Sigmoid colon (tissue), 6 donors: ENCODE measurements at regions not wholly inside any gene's neighbourhood (a gene's known extent, or its start where the extent isn't known, plus 50 kb on each side); places are given as distances from the start of the nearest gene placed in this dataset.

Experiments used
- DNase-seq: peaks from one replicate; pipeline ENCODE4 v3.0.0-alpha.2; 2019
- H3K27ac ChIP-seq, 4 donors: fragments of 200-600 bp; sonication (generic); one replicate each; pipeline ENCODE4 v1.5.1; 2016 to 2019; ENCODE audit warnings: mild to moderate bottlenecking in 1 of 4
- H3K27me3 ChIP-seq, 3 donors: fragments of 200-600 bp; sonication (generic); one replicate each; pipeline ENCODE4 v1.5.1; 2019; ENCODE audit warnings: mild to moderate bottlenecking in 1 of 3
- H3K36me3 ChIP-seq, 4 donors: fragments of 200-600 bp; sonication (generic); one replicate each; pipeline ENCODE4 v1.5.1; 2016 to 2019
- H3K4me1 ChIP-seq, 4 donors: fragments of 200-600 bp; sonication (generic); one replicate each; pipeline ENCODE4 v1.5.1; 2017 to 2019
- H3K4me3 ChIP-seq, 4 donors: fragments of 200-600 bp; sonication (generic); one replicate each; pipeline ENCODE4 v1.5.1; 2017 to 2019; ENCODE audit warnings: mild to moderate bottlenecking in 2 of 4, moderate library complexity in 1 of 4
- H3K9me3 ChIP-seq, 4 donors: fragments of 200-600 bp in 3 of 4; sonication (generic) in 3 of 4; one replicate each; pipeline versions ENCODE4 v1.5.1 to v1.6.1; 2013 to 2019
- CTCF ChIP-seq, 4 experiments: fragments of 450-650 bp in 3 of 4; fragments of 200-600 bp in 1 of 4; IDR thresholded peaks; one replicate each; pipeline ENCODE4 v1.5.1; 2016 to 2019; ENCODE audit warnings: antibody characterized with exemption in 4 of 4, mild to moderate bottlenecking in 3 of 4, moderate library complexity in 2 of 4
- EP300 ChIP-seq, 4 donors: sonication (generic); formaldehyde crosslinking; IDR thresholded peaks; one replicate each; pipeline ENCODE4 v1.6.1; 2017; ENCODE audit warnings: antibody characterized with exemption in 4 of 4
- POLR2A ChIP-seq, 2 donors: fragments of 450-650 bp; IDR thresholded peaks; one replicate each; pipeline ENCODE4 v1.6.1; 2016; ENCODE audit warnings: antibody characterized with exemption in 2 of 2, mild to moderate bottlenecking in 2 of 2, moderate library complexity in 2 of 2
- POLR2AphosphoS5 ChIP-seq, 4 donors: sonication (generic); formaldehyde crosslinking; IDR thresholded peaks; one replicate each; pipeline ENCODE4 v1.6.1; 2017; ENCODE audit warnings: antibody characterized with exemption in 4 of 4
- WGBS, 2 donors: extraction: QIAGEN DNeasy Blood & Tissue Kit; methylation state at CpG; one replicate each; pipeline ENCODE4 v1.1.7; 2013; 5-methylcytosine and 5-hydroxymethylcytosine counted together
- intact Hi-C: fragments of 100-400 bp; cut with DNase I; formaldehyde crosslinking; loops from one replicate; pipeline ENCODE4 v1.15.1; 2023
- donor health status: healthy with polysubstance abuse.
- donor health status: healthy.

DNA sequence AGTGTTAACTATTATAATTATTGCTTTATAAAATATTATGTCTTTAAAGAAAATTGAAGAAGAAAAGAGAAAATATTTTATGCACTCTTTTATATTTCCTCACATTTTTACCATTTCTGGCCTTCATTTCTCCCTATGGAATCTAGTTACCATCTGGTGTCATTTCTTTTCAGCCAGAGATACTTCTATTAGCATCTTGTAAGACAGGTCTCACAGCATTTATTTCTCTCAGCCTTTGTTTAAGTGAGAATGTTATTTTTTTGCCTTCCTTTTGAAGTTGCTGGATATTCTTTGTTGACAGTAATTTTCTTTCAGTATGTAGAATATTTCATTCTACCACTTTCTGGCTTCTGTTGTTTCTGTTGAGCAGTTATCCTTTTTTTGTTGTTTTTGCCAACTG lies 652.1 kb upstream of the CITED2 start:
- H3K27ac ChIP-seq, result no peak overlapping the region
- H3K4me3 ChIP-seq, result no peak overlapping the region
- H3K27me3 ChIP-seq, result no peaks in the 10 kb centered on the region
- intact Hi-C loops, result no loop called here
- no peak for TF ChIP-seq POLR2A (IDR thresholded peaks at IDR 0.05)
- TF ChIP-seq EP300 (IDR thresholded peaks at IDR 0.05), result no peak
- TF ChIP-seq POLR2AphosphoS5 (IDR thresholded peaks at IDR 0.05), result no peak
- H3K36me3 ChIP-seq, result no peaks in the 10 kb centered on the region
- H3K9me3 ChIP-seq, result no peaks in the 10 kb centered on the region
- H3K4me1 ChIP-seq, result peaks cover 0 to 8% (median 2%) of the 10 kb centered on the region in 4 donors
- DNase-seq, result no peak

- no peak for TF ChIP-seq POLR2A (IDR thresholded peaks at IDR 0.05)
- no peak for TF ChIP-seq CTCF (IDR thresholded peaks at IDR 0.05)
- no peak for TF ChIP-seq EP300 (IDR thresholded peaks at IDR 0.05)
- TF ChIP-seq POLR2AphosphoS5 (IDR thresholded peaks at IDR 0.05), result no peak
- WGBS, 2 donors, result 94 to 95% methylated on average over 1 of the region's 1 CpG
- Histone ChIP-seq H3K4me1 (peaks cover 0 to 8% (median 2%) of the 10 kb centered on the region in 4 donors), H3K9me3 (peaks cover 0 to 3% (median 0%) of the 10 kb centered on the region in 4 donors), H3K27me3 (no peaks in the 10 kb centered on the region), H3K36me3 (no peaks in the 10 kb centered on the region), H3K27ac (no peak overlapping the region), H3K4me3 (no peak overlapping the region)
- no peak for DNase-seq
- intact Hi-C loops, result no loop called here
Observed at GRCh38 chr6:140025171-140025570, 650.7 kb upstream of the CITED2 start.

GRCh38 chr6:140020207-140020791 lies 645.9 kb upstream of the CITED2 start:
- peaks cover 0 to 5% (median 0%) of the 10 kb centered on the region in 4 donors for H3K4me1 ChIP-seq
- H3K9me3 ChIP-seq, result peaks cover 0 to 9% (median 1%) of the 10 kb centered on the region in 4 donors
- H3K27ac ChIP-seq, result no peak overlapping the region
- intact Hi-C loops, result no loop called here
- H3K27me3 ChIP-seq, result no peaks in the 10 kb centered on the region
- TF ChIP-seq CTCF (IDR thresholded peaks at IDR 0.05) (no peak), POLR2AphosphoS5 (IDR thresholded peaks at IDR 0.05) (no peak), POLR2A (IDR thresholded peaks at IDR 0.05) (no peak), EP300 (IDR thresholded peaks at IDR 0.05) (no peak)
- H3K36me3 ChIP-seq, result no peaks in the 10 kb centered on the region
- H3K4me3 ChIP-seq, result no peak overlapping the region
- WGBS, 2 donors, result 91 to 92% methylated on average over 2 of the region's 2 CpGs
- DNase-seq, result no peak

GRCh38 chr6:140018588-140018987 lies 644.1 kb upstream of the CITED2 start:
- H3K36me3 ChIP-seq, result no peaks in the 10 kb centered on the region
- no peak for DNase-seq
- WGBS, 2 donors, result 41 to 65% methylated on average over 1 of the region's 1 CpG
- TF ChIP-seq POLR2AphosphoS5 (IDR thresholded peaks at IDR 0.05) (no peak), POLR2A (IDR thresholded peaks at IDR 0.05) (no peak), EP300 (IDR thresholded peaks at IDR 0.05) (no peak), CTCF (IDR thresholded peaks at IDR 0.05) (no peak)
- H3K27ac ChIP-seq, result no peak overlapping the region
- H3K27me3 ChIP-seq, result no peaks in the 10 kb centered on the region
- peaks cover 0 to 9% (median 1%) of the 10 kb centered on the region in 4 donors for H3K9me3 ChIP-seq
- H3K4me3 ChIP-seq, result no peak overlapping the region
- peaks cover 0 to 5% (median 0%) of the 10 kb centered on the region in 4 donors for H3K4me1 ChIP-seq
- intact Hi-C loops, result no loop called here

DNA sequence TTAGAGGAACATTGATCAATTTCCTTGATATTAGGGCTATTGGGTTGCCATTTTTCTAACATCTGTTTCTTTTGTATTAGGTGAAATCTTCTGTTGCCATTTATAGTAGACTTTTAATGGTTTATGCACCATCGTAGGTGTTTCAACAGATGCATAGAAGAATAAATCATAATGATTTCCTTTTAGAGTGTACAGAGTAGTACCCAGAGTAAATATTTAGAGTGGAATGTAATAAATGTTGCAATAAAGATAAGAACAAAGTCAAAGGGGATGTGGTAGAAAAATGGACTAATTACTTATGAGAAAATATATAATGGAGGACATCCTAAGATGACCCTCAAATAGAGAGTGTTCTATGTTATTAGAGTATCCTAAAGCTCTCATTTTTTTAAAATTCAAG lies 643.0 kb upstream of the CITED2 start:
- Histone ChIP-seq H3K4me1 (peaks cover 0 to 5% (median 0%) of the 10 kb centered on the region in 4 donors), H3K27ac (no peak overlapping the region), H3K36me3 (no peaks in the 10 kb centered on the region), H3K27me3 (no peaks in the 10 kb centered on the region), H3K4me3 (no peak overlapping the region), H3K9me3 (peaks cover 0 to 9% (median 1%) of the 10 kb centered on the region in 4 donors)
- WGBS, 2 donors, result 16 to 57% methylated on average over 1 of the region's 1 CpG
- intact Hi-C loops, result no loop called here
- TF ChIP-seq CTCF (IDR thresholded peaks at IDR 0.05) (no peak), EP300 (IDR thresholded peaks at IDR 0.05) (no peak), POLR2A (IDR thresholded peaks at IDR 0.05) (no peak), POLR2AphosphoS5 (IDR thresholded peaks at IDR 0.05) (no peak)
- no peak for DNase-seq
